GM12874 (cell line): ENCODE measurements at regions not wholly inside any gene's neighbourhood (a gene's known extent, or its start where the extent isn't known, plus 50 kb on each side); places are given as distances from the start of the nearest gene placed in this dataset.

ENCODE experiments used
- TF ChIP-seq, protein P1 (sequence below): IDR thresholded peaks from 2 replicates; pipeline ENCODE4 v1.5.1; 2011; ENCODE audit warnings: low read depth, mild to moderate bottlenecking, control low read depth, low read length, moderate library complexity; ENCODE audit not compliant: insufficient read depth

DNA sequence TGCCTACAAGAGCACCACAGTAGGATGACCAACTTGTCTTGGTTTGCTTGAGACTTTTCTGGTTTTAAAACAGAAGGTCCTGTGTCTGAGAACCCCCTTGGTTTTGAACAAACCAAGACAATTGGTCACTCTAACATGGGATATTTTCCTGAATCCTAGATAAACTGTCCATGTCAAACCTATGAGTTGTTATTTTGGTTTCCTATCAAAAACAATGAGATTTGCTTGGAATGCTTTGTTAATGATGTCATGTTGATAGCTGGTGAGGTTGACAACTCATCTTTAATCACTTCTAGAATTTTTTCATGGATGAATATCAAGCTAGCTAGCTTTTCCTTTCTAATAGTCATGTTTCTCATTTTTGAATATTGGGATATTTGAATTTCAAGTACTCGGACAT is 518.3 kb upstream of the ARX start:
- TF ChIP-seq, protein P1, sequence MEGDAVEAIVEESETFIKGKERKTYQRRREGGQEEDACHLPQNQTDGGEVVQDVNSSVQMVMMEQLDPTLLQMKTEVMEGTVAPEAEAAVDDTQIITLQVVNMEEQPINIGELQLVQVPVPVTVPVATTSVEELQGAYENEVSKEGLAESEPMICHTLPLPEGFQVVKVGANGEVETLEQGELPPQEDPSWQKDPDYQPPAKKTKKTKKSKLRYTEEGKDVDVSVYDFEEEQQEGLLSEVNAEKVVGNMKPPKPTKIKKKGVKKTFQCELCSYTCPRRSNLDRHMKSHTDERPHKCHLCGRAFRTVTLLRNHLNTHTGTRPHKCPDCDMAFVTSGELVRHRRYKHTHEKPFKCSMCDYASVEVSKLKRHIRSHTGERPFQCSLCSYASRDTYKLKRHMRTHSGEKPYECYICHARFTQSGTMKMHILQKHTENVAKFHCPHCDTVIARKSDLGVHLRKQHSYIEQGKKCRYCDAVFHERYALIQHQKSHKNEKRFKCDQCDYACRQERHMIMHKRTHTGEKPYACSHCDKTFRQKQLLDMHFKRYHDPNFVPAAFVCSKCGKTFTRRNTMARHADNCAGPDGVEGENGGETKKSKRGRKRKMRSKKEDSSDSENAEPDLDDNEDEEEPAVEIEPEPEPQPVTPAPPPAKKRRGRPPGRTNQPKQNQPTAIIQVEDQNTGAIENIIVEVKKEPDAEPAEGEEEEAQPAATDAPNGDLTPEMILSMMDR, result no peak

DNA sequence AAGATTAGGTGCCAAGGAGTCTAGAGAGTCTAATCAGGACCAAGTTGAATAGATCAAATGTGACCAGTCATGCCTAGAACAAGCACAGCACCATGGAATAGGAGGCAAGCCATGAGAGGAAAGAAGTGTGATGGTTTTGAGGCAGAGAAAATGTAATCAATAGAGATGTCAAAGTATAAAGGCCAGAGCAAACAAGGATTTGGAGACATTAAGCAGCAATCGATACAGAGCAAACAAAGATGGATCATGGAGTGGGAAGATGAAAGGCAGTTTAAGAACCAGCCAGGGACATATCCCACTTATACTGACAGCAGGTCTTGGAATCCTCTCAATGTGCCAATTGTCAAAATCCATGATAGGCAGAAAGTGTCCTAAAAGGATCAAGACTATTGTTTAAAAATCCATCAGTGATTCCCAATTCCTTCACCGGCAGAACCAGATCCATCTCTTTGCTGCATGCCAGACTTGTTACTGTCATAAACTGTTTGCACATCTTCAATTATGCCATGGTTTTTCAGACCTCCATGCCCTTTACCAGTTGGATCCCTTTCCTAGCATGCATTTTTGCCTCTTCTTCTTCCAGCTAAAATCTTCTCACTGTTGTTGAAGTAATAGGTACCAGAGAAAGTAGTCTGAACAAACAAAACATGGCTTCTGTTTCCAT is 520.7 kb upstream of the ARX start:
- TF ChIP-seq, protein P1, result no peak

DNA sequence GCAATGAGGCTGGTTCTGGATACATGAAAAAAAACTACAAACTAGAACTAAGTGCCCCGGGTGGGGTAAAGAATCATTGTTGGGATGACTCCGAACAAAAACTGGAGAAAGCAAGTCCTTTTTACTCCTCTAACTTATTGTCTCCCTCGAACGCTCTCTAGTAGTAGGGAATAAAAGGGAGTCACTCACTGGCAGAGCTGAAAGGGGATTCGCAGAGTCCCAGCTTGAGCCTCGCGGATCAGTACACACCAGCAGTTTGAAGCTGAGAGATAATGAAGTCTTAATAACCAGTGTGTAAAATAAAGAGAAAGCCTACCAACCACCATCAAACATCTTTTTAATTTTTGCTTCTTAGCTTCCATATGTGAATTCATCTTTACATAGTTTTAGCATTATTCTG is 521.9 kb upstream of the ARX start:
- TF ChIP-seq, protein P1, result no peak

DNA sequence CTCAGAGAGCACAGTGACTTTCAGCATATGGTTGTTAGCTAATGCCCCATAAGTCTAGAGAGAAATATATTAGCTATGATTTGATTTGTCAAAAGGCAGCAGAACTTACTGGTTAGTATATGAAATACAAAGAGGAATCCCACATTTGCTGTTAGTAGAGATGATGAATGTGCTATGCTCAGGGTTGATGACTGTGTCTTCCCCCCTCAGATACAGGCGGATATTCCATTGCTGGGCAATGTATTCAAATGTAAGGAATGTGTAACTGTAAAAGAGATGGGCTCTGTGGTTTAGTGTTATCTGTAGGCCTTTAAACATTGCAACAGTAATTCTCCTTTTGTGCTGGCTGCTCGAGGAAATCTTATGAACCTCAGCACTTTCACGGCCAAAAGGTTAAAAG is 528.9 kb upstream of the ARX start:
- TF ChIP-seq, protein P1, result no peak

DNA sequence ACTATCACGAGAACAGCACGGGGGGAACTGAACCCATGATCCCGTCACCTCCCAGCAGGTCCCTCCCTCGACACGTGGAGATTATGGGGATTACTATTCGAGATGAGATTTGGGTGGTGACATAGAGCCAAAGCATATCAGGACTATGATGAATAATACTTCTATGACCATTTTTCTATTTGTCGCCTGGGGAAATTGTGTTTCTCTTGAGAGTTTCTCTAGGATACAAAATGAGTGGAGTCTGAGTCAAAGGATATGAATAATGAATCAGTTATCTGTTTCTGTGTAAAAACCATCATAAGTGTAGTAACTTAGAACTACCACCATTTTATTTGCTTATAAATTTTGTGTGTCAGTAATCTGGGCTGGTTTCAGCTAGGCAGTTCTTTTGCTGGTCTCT is 533.0 kb upstream of the ARX start:
- TF ChIP-seq, protein P1, result no peak

DNA sequence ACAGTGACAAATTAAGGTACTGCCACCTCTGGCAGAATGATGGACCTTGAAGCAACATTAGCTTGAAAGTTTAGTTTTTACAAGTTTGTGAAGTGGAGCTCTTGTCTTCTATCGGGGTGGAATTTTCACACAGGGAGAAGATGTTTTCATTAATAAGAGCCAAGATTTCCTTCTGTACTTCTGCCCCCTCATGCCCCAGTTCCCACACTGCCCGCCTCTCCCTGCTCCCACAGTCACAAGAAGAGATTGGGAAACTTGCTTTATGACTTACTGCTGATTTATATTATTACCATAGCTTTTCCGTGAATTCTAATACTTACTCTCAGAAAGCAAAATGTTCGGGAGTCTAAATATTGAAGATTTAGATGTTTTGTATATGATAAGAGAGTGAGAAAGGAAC is 539.8 kb upstream of the ARX start:
- TF ChIP-seq, protein P1, result no peak

DNA sequence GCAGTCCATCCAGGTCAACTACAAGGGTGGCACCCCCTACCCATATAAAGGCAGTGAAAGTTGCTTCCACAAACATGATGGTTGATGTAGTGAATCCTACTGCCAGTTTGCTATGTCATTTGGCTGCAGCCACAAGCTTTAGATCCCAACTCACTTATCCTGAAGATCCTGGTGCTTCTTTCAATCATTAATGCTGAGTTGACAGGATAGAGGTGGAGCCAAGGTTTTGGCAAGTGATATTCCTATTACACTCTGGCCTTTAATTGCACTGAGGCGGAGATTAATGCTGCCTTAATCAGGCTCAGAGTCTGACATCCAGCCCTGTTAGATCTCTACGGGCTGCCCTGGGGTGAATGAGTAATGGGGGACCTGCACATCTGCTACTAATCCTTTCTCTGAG is 542.4 kb upstream of the ARX start:
- TF ChIP-seq, protein P1, result no peak
